ENCODE measurements at regions not wholly inside any gene's neighbourhood (a gene's known extent, or its start where the extent isn't known, plus 50 kb on each side); places are given as distances from the start of the nearest gene placed in this dataset.

DNA sequence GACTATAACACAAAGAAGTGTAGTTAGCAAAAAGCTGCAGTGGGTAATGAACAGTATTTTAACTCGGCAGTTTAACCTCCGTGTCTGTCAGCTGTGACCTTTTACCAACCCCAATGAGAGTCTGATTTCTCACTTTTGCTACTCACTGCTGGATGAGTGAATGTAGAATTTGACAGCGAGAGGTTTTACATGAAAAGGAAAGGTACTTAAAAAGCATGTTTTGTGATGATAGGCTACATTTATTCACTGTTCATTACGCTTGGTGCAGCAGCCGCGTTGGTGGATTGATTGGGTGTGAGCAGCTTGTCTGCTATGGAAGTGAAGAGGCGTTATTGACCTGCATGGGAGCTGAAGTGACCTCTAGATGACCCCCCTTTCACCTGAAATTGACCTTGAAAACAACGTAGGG, 867.7 kb downstream of the NR2F1-AS1 start:
- TF ChIP-seq POLR2A (IDR thresholded peaks at IDR 0.05; ENCODE audit: low read length): no peak
- no peak for TF ChIP-seq GATA1 (IDR thresholded peaks at IDR 0.05; ENCODE audit: low read depth, low read length)
